ENCODE measurements at regions not wholly inside any gene's neighbourhood (a gene's known extent, or its start where the extent isn't known, plus 50 kb on each side); places are given as distances from the start of the nearest gene placed in this dataset.

- DNase-seq: no peak
These were observed 579.2 kb upstream of the ZNF462 start for GRCh38 chr9:106283769-106284168.

- DNase-seq: no peak
These were observed 578.7 kb upstream of the ZNF462 start for GRCh38 chr9:106284296-106284695.

GRCh38 chr9:106286249-106286648 is 576.7 kb upstream of the ZNF462 start:
- DNase-seq: no peak

- no peak for DNase-seq
These were observed 575.8 kb upstream of the ZNF462 start for GRCh38 chr9:106287091-106287631.

- DNase-seq: no peak
These were observed 575.2 kb upstream of the ZNF462 start for GRCh38 chr9:106287731-106288130.

- DNase-seq: no peak
These were observed 574.3 kb upstream of the ZNF462 start for GRCh38 chr9:106288689-106289088.

GRCh38 chr9:106291786-106292185 is 571.2 kb upstream of the ZNF462 start:
- DNase-seq: no peak

GRCh38 chr9:106296426-106296825 is 566.5 kb upstream of the ZNF462 start:
- no peak for DNase-seq

GRCh38 chr9:106298997-106299396 is 564.0 kb upstream of the ZNF462 start:
- no peak for DNase-seq

- DNase-seq: no peak
These were observed 558.5 kb upstream of the ZNF462 start for GRCh38 chr9:106304401-106304920.

GRCh38 chr9:106305428-106306133 is 557.4 kb upstream of the ZNF462 start:
- no peak for DNase-seq

- no peak for DNase-seq
These were observed 555.3 kb upstream of the ZNF462 start for GRCh38 chr9:106307670-106308069.

- no peak for DNase-seq
These were observed 553.0 kb upstream of the ZNF462 start for GRCh38 chr9:106309925-106310324.

- no peak for DNase-seq
These were observed 552.2 kb upstream of the ZNF462 start for GRCh38 chr9:106310782-106311181.

- no peak for DNase-seq
These were observed 550.1 kb upstream of the ZNF462 start for GRCh38 chr9:106312906-106313305.

- DNase-seq: no peak
These were observed 548.5 kb upstream of the ZNF462 start for GRCh38 chr9:106314476-106314875.

GRCh38 chr9:106321394-106322180 is 541.4 kb upstream of the ZNF462 start:
- no peak for DNase-seq

- no peak for DNase-seq
These were observed 540.2 kb upstream of the ZNF462 start for GRCh38 chr9:106322706-106323245.

GRCh38 chr9:106324053-106324585 is 538.8 kb upstream of the ZNF462 start:
- DNase-seq: no peak

- no peak for DNase-seq
These were observed 538.2 kb upstream of the ZNF462 start for GRCh38 chr9:106324591-106325280.

- no peak for DNase-seq
These were observed 536.5 kb upstream of the ZNF462 start for GRCh38 chr9:106326493-106326892.

- DNase-seq: no peak
These were observed 529.5 kb upstream of the ZNF462 start for GRCh38 chr9:106333481-106333880.

- no peak for DNase-seq
These were observed 528.9 kb upstream of the ZNF462 start for GRCh38 chr9:106334081-106334480.

Data from activated naive CD4-positive, alpha-beta T cell treated with Interleukin-2 at 50 U/mL for 16 hours (primary cell).